NCI-H146 treated with DMSO at 0.1 percent for 48 hours (cell line): ENCODE measurements at regions not wholly inside any gene's neighbourhood (a gene's known extent, or its start where the extent isn't known, plus 50 kb on each side); places are given as distances from the start of the nearest gene placed in this dataset.

ENCODE experiments used
- DNase-seq: peaks from one replicate; lab custom pipeline; 2025; ENCODE audit not compliant: unreplicated experiment; lab: John Stamatoyannopoulos, UW

DNA sequence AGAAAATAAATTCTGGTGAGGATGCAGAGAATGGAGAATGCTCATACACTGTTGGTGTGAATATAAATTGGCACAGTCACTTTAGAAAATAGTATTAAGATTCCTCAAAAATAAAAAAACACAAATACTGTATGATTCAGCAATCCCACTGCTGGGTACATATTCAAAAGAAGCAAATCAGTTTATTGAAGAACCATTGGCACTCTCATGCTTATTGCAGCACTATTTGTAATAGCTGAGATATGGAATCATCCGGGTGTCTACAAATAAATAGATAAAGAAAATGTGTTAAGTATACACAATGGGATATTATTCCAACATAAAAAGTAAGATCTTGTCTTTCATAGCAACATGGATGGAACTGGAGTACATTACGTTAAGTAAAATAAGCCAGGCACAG is 579.4 kb upstream of the SEL1L start:
- DNase-seq = no peak

- DNase-seq = no peak
These were observed 580.1 kb upstream of the SEL1L start for GRCh38 chr14:82113710-82114109.

GRCh38 chr14:82116721-82117120 is 583.1 kb upstream of the SEL1L start:
- DNase-seq = no peak

- DNase-seq = no peak
These were observed 589.0 kb upstream of the SEL1L start for GRCh38 chr14:82122655-82123054.

GRCh38 chr14:82124511-82124910 is 590.9 kb upstream of the SEL1L start:
- no peak for DNase-seq

- no peak for DNase-seq
These were observed 592.4 kb upstream of the SEL1L start for GRCh38 chr14:82126006-82126405.

- DNase-seq = no peak
These were observed 600.8 kb upstream of the SEL1L start for GRCh38 chr14:82134411-82134810.

- no peak for DNase-seq
These were observed 604.8 kb upstream of the SEL1L start for GRCh38 chr14:82138431-82138830.

DNA sequence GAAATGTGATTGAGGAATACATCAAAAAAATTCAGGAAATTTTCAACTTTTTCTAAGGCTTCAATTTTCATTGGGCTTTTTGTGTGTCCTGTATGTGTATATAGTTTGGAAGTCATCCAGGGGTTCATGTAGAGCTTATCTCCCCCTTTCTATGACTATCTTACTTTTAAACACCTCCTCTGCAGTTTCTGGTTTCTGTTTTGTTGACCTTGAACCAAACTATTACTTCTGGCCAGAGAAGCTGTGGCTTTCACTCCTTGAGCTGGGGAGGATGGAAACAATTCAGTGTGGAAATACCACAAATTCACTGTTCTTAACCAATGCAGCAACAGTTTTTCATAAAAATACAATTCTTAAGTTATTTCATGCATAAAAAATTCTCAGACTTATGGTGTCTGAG is 613.2 kb upstream of the SEL1L start:
- no peak for DNase-seq

GRCh38 chr14:82153689-82154088 is 620.0 kb upstream of the SEL1L start:
- DNase-seq = no peak

- DNase-seq = no peak
These were observed 626.0 kb upstream of the SEL1L start for GRCh38 chr14:82159624-82160023.

GRCh38 chr14:82180139-82180538 is 646.5 kb upstream of the SEL1L start:
- DNase-seq = peak; percentile 9

- no peak for DNase-seq
These were observed 649.0 kb upstream of the SEL1L start for GRCh38 chr14:82182646-82183045.

DNA sequence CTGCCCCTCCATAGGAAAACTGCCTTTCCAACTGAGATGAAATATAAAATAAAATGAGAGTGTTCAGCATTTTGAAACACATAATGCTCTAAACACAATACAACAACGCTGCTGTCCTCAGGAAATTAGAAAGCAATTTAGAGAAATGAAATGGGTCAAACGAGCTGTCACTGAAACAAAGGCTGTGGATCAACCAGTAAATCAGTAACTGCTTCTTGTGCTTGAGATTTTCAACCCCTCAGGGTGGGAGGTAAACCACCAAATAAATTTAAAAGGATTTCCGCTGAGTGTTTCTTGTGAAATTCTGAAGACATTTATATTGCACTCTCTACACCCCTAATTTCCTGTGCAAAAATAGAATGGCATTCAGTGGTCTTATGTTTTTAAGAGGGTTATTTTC is 657.1 kb upstream of the SEL1L start:
- DNase-seq = no peak

GRCh38 chr14:82192387-82192786 is 658.7 kb upstream of the SEL1L start:
- DNase-seq = no peak

- no peak for DNase-seq
These were observed 689.6 kb upstream of the SEL1L start for GRCh38 chr14:82223276-82223675.

- DNase-seq = no peak
These were observed 691.0 kb upstream of the SEL1L start for GRCh38 chr14:82224610-82225009.

- no peak for DNase-seq
These were observed 697.1 kb upstream of the SEL1L start for GRCh38 chr14:82230748-82231147.

- DNase-seq = no peak
These were observed 705.0 kb upstream of the SEL1L start for GRCh38 chr14:82238649-82239048.

DNA sequence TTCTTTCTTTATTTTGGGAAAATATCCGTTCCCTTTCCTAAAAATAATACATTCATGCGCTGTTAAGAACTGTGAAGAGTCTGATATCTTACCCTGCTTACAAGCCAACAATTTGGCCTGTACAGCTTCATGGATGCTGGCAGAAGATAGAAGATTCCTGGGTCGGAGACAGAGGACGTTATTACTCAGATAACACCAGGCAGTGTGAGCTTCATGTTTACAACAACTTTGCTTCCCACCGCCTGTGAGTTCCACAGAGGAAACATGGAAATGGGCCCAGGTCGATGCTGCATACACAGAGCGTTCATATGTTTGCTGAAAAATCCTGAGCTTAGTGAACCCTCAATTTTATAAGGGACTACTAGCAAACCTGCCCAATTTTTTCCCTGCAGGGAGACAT is 705.6 kb upstream of the SEL1L start:
- DNase-seq = no peak

DNA sequence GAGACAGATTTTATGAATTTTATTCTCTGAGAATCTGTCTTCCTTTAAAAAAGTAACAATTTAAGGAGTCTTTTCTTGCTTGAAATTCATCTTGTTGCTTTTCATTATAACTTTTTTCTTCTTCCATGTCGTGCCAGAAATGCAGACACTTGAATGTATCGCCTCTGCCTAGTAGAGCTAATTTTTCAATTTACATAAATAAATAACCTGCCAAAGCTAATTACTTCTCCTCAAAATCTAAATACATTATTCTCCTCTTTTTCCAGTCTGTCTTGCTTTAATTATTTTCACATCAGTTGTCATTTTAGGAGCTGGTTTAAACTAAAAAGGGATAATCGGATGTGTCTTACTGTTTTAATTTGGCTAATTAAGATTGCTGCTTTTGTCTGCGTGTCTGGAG is 711.1 kb upstream of the SEL1L start:
- DNase-seq = no peak

- no peak for DNase-seq
These were observed 717.8 kb upstream of the SEL1L start for GRCh38 chr14:82251494-82251893.

DNA sequence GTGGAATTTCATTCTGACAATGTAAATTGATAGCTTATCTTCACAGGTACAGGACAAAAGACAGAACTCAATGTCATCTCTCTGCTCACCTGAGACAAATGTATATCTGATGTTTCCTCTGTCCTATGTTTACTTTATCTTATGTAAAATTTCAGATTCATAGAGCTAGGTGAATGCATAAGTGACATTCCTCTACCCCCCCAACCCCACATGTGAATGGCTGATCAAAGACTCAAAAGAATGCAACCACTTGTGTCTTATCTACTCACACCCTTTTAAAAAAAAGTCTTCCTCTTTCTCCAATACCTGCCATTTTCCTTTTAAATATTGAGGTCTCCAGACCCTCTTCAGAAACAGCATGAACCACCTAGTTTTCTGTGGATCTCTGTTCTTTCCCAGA is 736.6 kb upstream of the SEL1L start:
- DNase-seq = no peak

DNA sequence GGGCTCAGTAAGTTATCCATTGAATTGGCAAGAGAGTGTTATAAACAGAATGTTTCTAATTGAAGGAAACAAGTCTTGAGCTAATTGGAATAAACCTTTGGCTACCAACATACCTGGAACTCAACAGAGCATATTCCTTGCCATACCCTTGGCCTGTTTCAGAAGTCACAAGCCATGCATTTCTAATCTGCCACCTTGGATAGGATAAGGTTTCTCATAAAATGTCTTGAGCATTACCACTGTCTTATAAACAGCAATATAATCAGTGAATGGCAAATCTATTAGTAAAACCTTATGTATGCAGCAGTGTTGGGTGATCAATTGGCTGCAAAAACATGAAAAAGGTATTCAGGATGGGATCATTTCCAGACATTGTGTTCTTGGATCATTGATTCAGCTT is 765.2 kb upstream of the SEL1L start:
- DNase-seq = no peak
